Coronary artery (tissue), 2 donors: ENCODE measurements at regions not wholly inside any gene's neighbourhood (a gene's known extent, or its start where the extent isn't known, plus 50 kb on each side); places are given as distances from the start of the nearest gene placed in this dataset.

Experiments used
- DNase-seq: peaks from one replicate; pipeline ENCODE4 v3.0.0-alpha.2; 2017; ENCODE audit warnings: low spot score
- H3K27ac ChIP-seq, 2 donors: fragments of 200-600 bp; sonication (generic); one replicate each; pipeline ENCODE4 v1.5.1; 2016 to 2019
- H3K4me3 ChIP-seq: fragments of 200-600 bp; sonication (generic); 2 replicates; pipeline ENCODE4 v1.5.1; 2016; ENCODE audit warnings: mild to moderate bottlenecking, moderate library complexity
- TF ChIP-seq, protein P1 (sequence below): fragments of 200-600 bp; sonication (generic); IDR thresholded peaks from one replicate; pipeline ENCODE4 v1.5.1; 2019; ENCODE audit warnings: antibody characterized with exemption

GRCh38 chr5:88588609-88589008, 294.4 kb downstream of the MEF2C start:
- no peak overlapping the region for H3K4me3 ChIP-seq
- TF ChIP-seq, protein P1, sequence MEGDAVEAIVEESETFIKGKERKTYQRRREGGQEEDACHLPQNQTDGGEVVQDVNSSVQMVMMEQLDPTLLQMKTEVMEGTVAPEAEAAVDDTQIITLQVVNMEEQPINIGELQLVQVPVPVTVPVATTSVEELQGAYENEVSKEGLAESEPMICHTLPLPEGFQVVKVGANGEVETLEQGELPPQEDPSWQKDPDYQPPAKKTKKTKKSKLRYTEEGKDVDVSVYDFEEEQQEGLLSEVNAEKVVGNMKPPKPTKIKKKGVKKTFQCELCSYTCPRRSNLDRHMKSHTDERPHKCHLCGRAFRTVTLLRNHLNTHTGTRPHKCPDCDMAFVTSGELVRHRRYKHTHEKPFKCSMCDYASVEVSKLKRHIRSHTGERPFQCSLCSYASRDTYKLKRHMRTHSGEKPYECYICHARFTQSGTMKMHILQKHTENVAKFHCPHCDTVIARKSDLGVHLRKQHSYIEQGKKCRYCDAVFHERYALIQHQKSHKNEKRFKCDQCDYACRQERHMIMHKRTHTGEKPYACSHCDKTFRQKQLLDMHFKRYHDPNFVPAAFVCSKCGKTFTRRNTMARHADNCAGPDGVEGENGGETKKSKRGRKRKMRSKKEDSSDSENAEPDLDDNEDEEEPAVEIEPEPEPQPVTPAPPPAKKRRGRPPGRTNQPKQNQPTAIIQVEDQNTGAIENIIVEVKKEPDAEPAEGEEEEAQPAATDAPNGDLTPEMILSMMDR: no peak
- no peak for DNase-seq
- H3K27ac ChIP-seq: no peak overlapping the region

- no peak for DNase-seq
- H3K4me3 ChIP-seq: no peak overlapping the region
- TF ChIP-seq, protein P1: no peak
- no peak overlapping the region for H3K27ac ChIP-seq
Observed at GRCh38 chr5:88583471-88583870, 299.5 kb downstream of the MEF2C start.

DNA sequence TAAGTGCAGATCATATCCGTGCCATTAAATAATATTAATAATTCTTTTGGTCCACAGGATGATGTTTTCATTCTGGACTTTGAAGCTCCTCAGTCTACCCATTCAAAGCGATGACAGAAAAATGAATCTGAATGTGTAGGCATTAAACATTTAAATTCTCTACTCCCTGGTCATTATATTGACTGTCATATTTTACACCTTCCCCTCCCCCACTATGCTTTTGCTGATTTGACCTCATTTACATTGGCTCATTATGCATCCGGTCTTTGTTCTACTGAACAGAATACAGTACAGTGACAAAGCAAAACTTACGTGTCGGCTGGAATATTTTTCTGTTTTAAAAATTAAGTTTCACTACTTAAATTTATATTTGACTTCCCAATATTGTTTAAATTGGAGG, 289.7 kb upstream of the TMEM161B start:
- DNase-seq: no peak
- TF ChIP-seq, protein P1: no peak
- Histone ChIP-seq H3K27ac (no peak overlapping the region), H3K4me3 (no peak overlapping the region)

DNA sequence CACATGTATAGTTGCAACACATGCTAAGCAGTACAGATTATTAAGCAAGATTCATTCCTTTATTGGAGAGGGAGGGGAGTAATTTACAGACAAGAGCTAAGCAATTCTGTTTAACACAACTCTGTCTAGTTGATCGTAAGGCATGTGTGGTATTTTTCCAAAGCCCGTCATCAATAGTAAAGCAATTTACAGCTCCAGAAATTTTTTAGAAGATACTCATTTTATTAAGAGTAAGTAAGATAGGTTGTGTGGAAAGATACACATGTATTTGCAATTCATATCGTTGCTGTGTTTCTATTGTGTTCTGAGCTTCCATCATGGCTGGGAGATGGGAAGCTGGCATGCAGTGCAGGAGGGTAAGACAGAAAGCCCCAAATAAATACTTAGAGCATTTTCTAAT, 289.2 kb upstream of the TMEM161B start:
- Histone ChIP-seq H3K4me3 (no peak overlapping the region), H3K27ac (no peak overlapping the region)
- no peak for DNase-seq
- TF ChIP-seq, protein P1: no peak

GRCh38 chr5:88557131-88557530, 288.5 kb upstream of the TMEM161B start:
- TF ChIP-seq, protein P1: no peak
- H3K27ac ChIP-seq: no peak overlapping the region
- no peak for DNase-seq
- no peak overlapping the region for H3K4me3 ChIP-seq

DNA sequence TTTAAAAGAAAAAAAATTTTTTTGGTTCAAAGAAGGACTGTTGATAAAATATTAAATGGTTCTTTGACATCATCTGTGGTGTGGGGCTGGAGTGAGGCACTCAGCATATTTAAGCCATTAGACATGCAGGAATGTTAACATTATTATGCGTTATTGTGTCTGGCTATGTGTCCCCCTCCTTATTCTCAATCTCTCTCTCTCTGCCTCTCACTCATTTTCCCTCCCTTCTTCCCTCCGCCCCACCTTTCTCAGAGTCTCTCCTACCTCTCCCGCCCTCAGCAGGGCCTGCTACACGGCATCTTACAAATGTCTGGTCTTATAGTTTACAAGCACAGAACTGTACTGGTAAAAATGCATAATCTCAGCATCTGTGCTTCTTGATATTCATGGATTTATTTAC, 287.8 kb upstream of the TMEM161B start:
- no peak overlapping the region for H3K4me3 ChIP-seq
- H3K27ac ChIP-seq: no peak overlapping the region
- TF ChIP-seq, protein P1: no peak
- no peak for DNase-seq

GRCh38 chr5:88555674-88556073, 287.0 kb upstream of the TMEM161B start:
- H3K4me3 ChIP-seq: no peak overlapping the region
- H3K27ac ChIP-seq: no peak overlapping the region
- DNase-seq: no peak
- TF ChIP-seq, protein P1: no peak
